ENCODE measurements at regions not wholly inside any gene's neighbourhood (a gene's known extent, or its start where the extent isn't known, plus 50 kb on each side); places are given as distances from the start of the nearest gene placed in this dataset.

- Histone ChIP-seq H3K27me3 (replicated peaks; ENCODE audit: control insufficient read depth, insufficient read depth, low read length) (peaks cover 1% of the 10 kb centered on the region; the same call in 1 of the 2 replicates), H3K36me3 (ENCODE audit: control insufficient read depth, insufficient read depth, low read length) (no peaks in the 10 kb centered on the region), H3K4me3 (replicated peaks; ENCODE audit: low read depth, low read length) (no peak overlapping the region)
- DNase-seq (ENCODE audit: extremely low read depth, insufficient read length): no peak
- TF ChIP-seq CTCF (IDR thresholded peaks at IDR 0.05; ENCODE audit: insufficient read depth, low read length, poor library complexity, severe bottlenecking): no peak
Measured at GRCh38 chr15:91547356-91547755, 306.2 kb upstream of the SLCO3A1 start.

- no peaks in the 10 kb centered on the region for H3K36me3 ChIP-seq (ENCODE audit: control insufficient read depth, insufficient read depth, low read length)
Measured at GRCh38 chr15:91548549-91548948, 305.0 kb upstream of the SLCO3A1 start.

GRCh38 chr15:91549581-91549980 lies 303.9 kb upstream of the SLCO3A1 start:
- TF ChIP-seq CTCF (IDR thresholded peaks at IDR 0.05; ENCODE audit: insufficient read depth, low read length, poor library complexity, severe bottlenecking): no peak
- DNase-seq (ENCODE audit: extremely low read depth, insufficient read length): no peak
- Histone ChIP-seq H3K36me3 (ENCODE audit: control insufficient read depth, insufficient read depth, low read length) (no peaks in the 10 kb centered on the region), H3K27me3 (replicated peaks; ENCODE audit: control insufficient read depth, insufficient read depth, low read length) (peaks cover 1% of the 10 kb centered on the region; the same call in 1 of the 2 replicates), H3K4me3 (replicated peaks; ENCODE audit: low read depth, low read length) (no peak overlapping the region)

More at GRCh38 chr15:91548549-91548948, 305.0 kb upstream of the SLCO3A1 start:
- Histone ChIP-seq H3K4me3 (replicated peaks; ENCODE audit: low read depth, low read length) (no peak overlapping the region), H3K27me3 (replicated peaks; ENCODE audit: control insufficient read depth, insufficient read depth, low read length) (peaks cover 1% of the 10 kb centered on the region; the same call in 1 of the 2 replicates)
- no peak for TF ChIP-seq CTCF (IDR thresholded peaks at IDR 0.05; ENCODE audit: insufficient read depth, low read length, poor library complexity, severe bottlenecking)
- DNase-seq (ENCODE audit: extremely low read depth, insufficient read length): no peak

- Histone ChIP-seq H3K27me3 (replicated peaks; ENCODE audit: control insufficient read depth, insufficient read depth, low read length) (0 out of 2 replicates have a peak, but pooled peaks cover 1% of the 10 kb centered on the region), H3K36me3 (ENCODE audit: control insufficient read depth, insufficient read depth, low read length) (no peaks in the 10 kb centered on the region), H3K4me3 (replicated peaks; ENCODE audit: low read depth, low read length) (no peak overlapping the region)
- no peak for TF ChIP-seq CTCF (IDR thresholded peaks at IDR 0.05; ENCODE audit: insufficient read depth, low read length, poor library complexity, severe bottlenecking)
- no peak for DNase-seq (ENCODE audit: extremely low read depth, insufficient read length)
Measured at GRCh38 chr15:91552555-91552954, 301.0 kb upstream of the SLCO3A1 start.

- Histone ChIP-seq H3K36me3 (ENCODE audit: control insufficient read depth, insufficient read depth, low read length) (no peaks in the 10 kb centered on the region), H3K4me3 (replicated peaks; ENCODE audit: low read depth, low read length) (no peak overlapping the region), H3K27me3 (replicated peaks; ENCODE audit: control insufficient read depth, insufficient read depth, low read length) (peaks cover 1% of the 10 kb centered on the region; the same call in 1 of the 2 replicates)
- DNase-seq (ENCODE audit: extremely low read depth, insufficient read length): no peak
- TF ChIP-seq CTCF (IDR thresholded peaks at IDR 0.05; ENCODE audit: insufficient read depth, low read length, poor library complexity, severe bottlenecking): no peak
Measured at GRCh38 chr15:91553196-91553854, 300.2 kb upstream of the SLCO3A1 start.

Measured in GM06990 (cell line).